ENCODE measurements at regions not wholly inside any gene's neighbourhood (a gene's known extent, or its start where the extent isn't known, plus 50 kb on each side); places are given as distances from the start of the nearest gene placed in this dataset.

DNA sequence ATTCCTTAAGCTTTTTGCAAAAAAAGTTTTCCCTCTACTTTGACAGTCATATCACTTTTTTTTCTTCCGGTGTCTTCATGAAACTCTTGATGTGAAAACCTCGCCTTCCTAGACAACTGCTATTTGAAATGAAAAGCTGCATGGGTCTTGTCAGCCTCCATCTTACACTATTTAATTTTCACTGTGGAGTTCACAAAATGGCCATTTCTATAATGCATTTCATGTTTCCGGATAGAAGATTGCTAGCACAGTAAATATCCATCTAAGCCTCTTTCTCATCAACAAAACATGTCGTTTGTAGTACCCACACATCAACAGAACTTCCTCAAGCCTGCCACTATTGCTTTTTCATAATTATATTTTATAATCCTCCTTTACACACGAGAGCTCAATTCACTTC lies 204.9 kb upstream of the ID4 start:
- DNase-seq (ENCODE audit: low read depth in 1 of 2, low spot score in 1 of 2): no peak
- no peak for TF ChIP-seq JUND (IDR thresholded peaks at IDR 0.05; ENCODE audit: low read depth)
- in situ Hi-C loops (cut with HindIII; ENCODE audit: low pct_unique_long_range_greater_than_20kb, low sequenced_read_pairs): no loop called here

- no peak for TF ChIP-seq JUND (IDR thresholded peaks at IDR 0.05; ENCODE audit: low read depth)
- in situ Hi-C loops (cut with HindIII; ENCODE audit: low pct_unique_long_range_greater_than_20kb, low sequenced_read_pairs): no loop called here
- DNase-seq (ENCODE audit: low read depth in 1 of 2, low spot score in 1 of 2): no peak
Measured at GRCh38 chr6:19632786-19633185, 204.4 kb upstream of the ID4 start.

GRCh38 chr6:19635728-19636127 lies 201.4 kb upstream of the ID4 start:
- in situ Hi-C loops (cut with HindIII; ENCODE audit: low pct_unique_long_range_greater_than_20kb, low sequenced_read_pairs): no loop called here
- TF ChIP-seq JUND (IDR thresholded peaks at IDR 0.05; ENCODE audit: low read depth): no peak
- DNase-seq (ENCODE audit: low read depth in 1 of 2, low spot score in 1 of 2): no peak

DNA sequence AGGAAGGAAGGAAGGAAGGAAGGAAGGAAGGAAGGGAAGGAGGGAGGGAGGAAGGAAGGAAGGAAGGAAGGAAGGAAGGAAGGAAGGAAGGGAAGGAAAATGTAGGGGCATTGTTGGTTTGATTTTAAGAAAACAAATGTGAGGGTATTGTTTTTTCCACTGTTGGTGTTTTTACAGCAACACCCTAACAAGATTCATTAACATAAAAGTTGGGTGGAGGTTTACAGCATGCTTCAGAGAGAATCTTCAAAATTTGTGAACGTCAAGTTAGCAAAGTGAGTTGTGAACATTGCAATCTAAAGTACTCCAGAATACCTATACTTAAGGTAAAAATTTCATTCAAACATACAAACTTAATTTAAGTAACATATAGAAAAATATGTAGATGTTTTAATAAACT lies 200.2 kb upstream of the ID4 start:
- no peak for TF ChIP-seq JUND (IDR thresholded peaks at IDR 0.05; ENCODE audit: low read depth)
- DNase-seq (ENCODE audit: low read depth in 1 of 2, low spot score in 1 of 2): no peak
- in situ Hi-C loops (cut with HindIII; ENCODE audit: low pct_unique_long_range_greater_than_20kb, low sequenced_read_pairs): no loop called here

- in situ Hi-C loops (cut with HindIII; ENCODE audit: low pct_unique_long_range_greater_than_20kb, low sequenced_read_pairs): no loop called here
- no peak for TF ChIP-seq JUND (IDR thresholded peaks at IDR 0.05; ENCODE audit: low read depth)
- no peak for DNase-seq (ENCODE audit: low read depth in 1 of 2, low spot score in 1 of 2)
Measured at GRCh38 chr6:19638931-19639330, 198.2 kb upstream of the ID4 start.

GRCh38 chr6:19643287-19643686 lies 193.9 kb upstream of the ID4 start:
- in situ Hi-C loops (cut with HindIII; ENCODE audit: low pct_unique_long_range_greater_than_20kb, low sequenced_read_pairs): no loop called here
- TF ChIP-seq JUND (IDR thresholded peaks at IDR 0.05; ENCODE audit: low read depth): no peak
- DNase-seq (ENCODE audit: low read depth in 1 of 2, low spot score in 1 of 2): no peak

- TF ChIP-seq JUND (IDR thresholded peaks at IDR 0.05; ENCODE audit: low read depth): no peak
- DNase-seq (ENCODE audit: low read depth in 1 of 2, low spot score in 1 of 2): no peak
- in situ Hi-C loops (cut with HindIII; ENCODE audit: low pct_unique_long_range_greater_than_20kb, low sequenced_read_pairs): no loop called here
Measured at GRCh38 chr6:19643713-19644112, 193.5 kb upstream of the ID4 start.

- DNase-seq (ENCODE audit: low read depth in 1 of 2, low spot score in 1 of 2): no peak
- in situ Hi-C loops (cut with HindIII; ENCODE audit: low pct_unique_long_range_greater_than_20kb, low sequenced_read_pairs): no loop called here
- no peak for TF ChIP-seq JUND (IDR thresholded peaks at IDR 0.05; ENCODE audit: low read depth)
Measured at GRCh38 chr6:19655744-19656143, 181.4 kb upstream of the ID4 start.

GRCh38 chr6:19660123-19660910 lies 176.9 kb upstream of the ID4 start:
- in situ Hi-C loops (cut with HindIII; ENCODE audit: low pct_unique_long_range_greater_than_20kb, low sequenced_read_pairs): no loop called here
- no peak for TF ChIP-seq JUND (IDR thresholded peaks at IDR 0.05; ENCODE audit: low read depth)
- no peak for DNase-seq (ENCODE audit: low read depth in 1 of 2, low spot score in 1 of 2)

DNA sequence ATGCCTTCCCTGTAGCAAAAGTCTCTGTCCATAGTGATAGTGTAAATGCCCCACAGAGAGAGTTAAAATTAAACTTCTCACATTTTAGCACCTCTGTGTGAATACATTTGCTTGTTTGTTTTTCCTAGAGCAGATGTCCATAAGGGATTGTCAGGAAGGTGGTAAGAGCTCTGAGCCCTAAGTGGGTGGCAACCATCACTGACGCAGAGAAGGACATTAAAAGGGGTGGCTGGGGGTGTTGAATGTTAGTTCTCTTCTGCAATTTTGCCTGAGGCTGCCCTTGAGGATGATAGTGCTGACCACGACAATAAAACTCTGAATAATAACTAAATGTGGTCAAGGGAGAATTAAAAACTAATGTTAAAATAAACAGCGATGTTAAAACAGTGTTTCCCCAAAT lies 174.3 kb upstream of the ID4 start:
- no peak for TF ChIP-seq JUND (IDR thresholded peaks at IDR 0.05; ENCODE audit: low read depth)
- in situ Hi-C loops (cut with HindIII; ENCODE audit: low pct_unique_long_range_greater_than_20kb, low sequenced_read_pairs): no loop called here
- no peak for DNase-seq (ENCODE audit: low read depth in 1 of 2, low spot score in 1 of 2)

- no peak for TF ChIP-seq JUND (IDR thresholded peaks at IDR 0.05; ENCODE audit: low read depth)
- in situ Hi-C loops (cut with HindIII; ENCODE audit: low pct_unique_long_range_greater_than_20kb, low sequenced_read_pairs): no loop called here
- DNase-seq (ENCODE audit: low read depth in 1 of 2, low spot score in 1 of 2): no peak
Measured at GRCh38 chr6:19663479-19663878, 173.7 kb upstream of the ID4 start.

DNA sequence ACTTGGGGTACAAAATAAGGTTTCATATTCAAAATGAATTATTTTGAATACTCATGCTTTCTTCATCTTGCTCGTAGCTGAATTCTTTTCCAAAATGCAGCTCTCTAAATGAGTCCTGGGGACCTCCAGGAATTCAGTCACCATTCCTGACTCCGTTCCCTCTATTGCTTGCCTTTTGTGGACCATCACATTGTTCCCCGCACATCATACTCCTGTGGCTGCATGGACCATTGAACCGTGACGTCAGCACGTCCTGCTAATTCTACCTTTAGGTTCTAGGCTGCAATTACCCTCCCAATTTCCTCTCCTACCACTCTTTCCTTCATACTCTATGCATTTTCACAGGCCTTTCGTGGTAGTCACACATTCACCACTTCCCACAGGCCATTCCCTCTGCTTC lies 173.1 kb upstream of the ID4 start:
- no peak for DNase-seq (ENCODE audit: low read depth in 1 of 2, low spot score in 1 of 2)
- no peak for TF ChIP-seq JUND (IDR thresholded peaks at IDR 0.05; ENCODE audit: low read depth)
- in situ Hi-C loops (cut with HindIII; ENCODE audit: low pct_unique_long_range_greater_than_20kb, low sequenced_read_pairs): no loop called here

- in situ Hi-C loops (cut with HindIII; ENCODE audit: low pct_unique_long_range_greater_than_20kb, low sequenced_read_pairs): no loop called here
- TF ChIP-seq JUND (IDR thresholded peaks at IDR 0.05; ENCODE audit: low read depth): no peak
- DNase-seq (ENCODE audit: low read depth in 1 of 2, low spot score in 1 of 2): no peak
Measured at GRCh38 chr6:19664878-19665612, 172.1 kb upstream of the ID4 start.

DNA sequence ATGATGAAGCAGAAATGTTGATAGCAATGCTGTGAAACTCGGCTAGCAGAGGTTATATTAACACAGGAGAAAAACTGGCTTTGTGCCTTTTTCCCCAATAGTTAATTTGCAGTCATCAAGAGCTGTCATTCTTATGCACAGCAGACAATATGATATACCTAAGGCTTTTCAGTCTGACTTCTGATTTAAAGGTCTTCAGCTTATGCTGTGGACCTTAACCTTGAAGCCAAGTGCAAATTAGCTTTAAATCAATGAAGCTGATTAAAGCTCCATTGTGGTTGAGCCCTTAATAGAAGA lies 171.6 kb upstream of the ID4 start:
- in situ Hi-C loops (cut with HindIII; ENCODE audit: low pct_unique_long_range_greater_than_20kb, low sequenced_read_pairs): no loop called here
- TF ChIP-seq JUND (IDR thresholded peaks at IDR 0.05; ENCODE audit: low read depth): no peak
- no peak for DNase-seq (ENCODE audit: low read depth in 1 of 2, low spot score in 1 of 2)

Data from T47D (cell line).